Caco-2 (cell line): ENCODE measurements at regions not wholly inside any gene's neighbourhood (a gene's known extent, or its start where the extent isn't known, plus 50 kb on each side); places are given as distances from the start of the nearest gene placed in this dataset.
"Not testable (repeated sequence)": the region's sequence is repeated elsewhere in the genome, so short reads cannot be mapped to it uniquely, and the experiment has no call there.

Experiments
- BruUV-seq: library from RNA; stranded (reverse); fragments of 400-500 nt; replicated peaks from 2 replicates; lab custom pipeline; 2021; lab: Mats Ljungman, UMichigan
- CTCF ChIA-PET: fragments of 300-600 bp; sonication (Branson Sonifier 250); formaldehyde crosslinking; loops from one replicate; lab custom pipeline; 2022; ENCODE audit warnings: antibody characterized with exemption; lab: Charles Lee
- POLR2A ChIA-PET: fragments of 300-600 bp; sonication (Branson Sonifier 250); formaldehyde crosslinking; loops from one replicate; lab custom pipeline; 2022; ENCODE audit warnings: antibody characterized with exemption; lab: Charles Lee
- DNase-seq, 2 experiments: peaks; one replicate each; pipeline versions ENCODE4 v3.0.0 to v3.0.0-alpha.2; 2020 to 2022
- H3K27me3 ChIP-seq: replicated peaks from 2 replicates; pipeline ENCODE4 v1.6.0; 2011; ENCODE audit warnings: low read length; ENCODE audit not compliant: control insufficient read depth, insufficient read depth
- H3K36me3 ChIP-seq: 2 replicates; pipeline ENCODE4 v1.5.1; 2011; ENCODE audit warnings: low read length; ENCODE audit not compliant: control insufficient read depth, insufficient read depth
- H3K4me1 ChIP-seq: fragments of 250-450 bp; sonication (Bioruptor Pico); 2 replicates; pipeline ENCODE4 v1.5.1; 2020; ENCODE audit warnings: mild to moderate bottlenecking
- H3K4me3 ChIP-seq: 2 replicates; pipeline ENCODE4 v1.5.1; 2011; ENCODE audit warnings: low read depth, mild to moderate bottlenecking, control low read depth, low read length
- H3K9me3 ChIP-seq: fragments of 250-450 bp; sonication (Bioruptor Pico); 2 replicates; pipeline ENCODE4 v1.5.1; 2020; ENCODE audit warnings: mild to moderate bottlenecking, moderate library complexity
- H3K27ac Mint-ChIP-seq: one replicate; pipeline ENCODE4 v1.8.0; 2022; ENCODE audit warnings: mixed read lengths; ENCODE audit not compliant: unreplicated experiment
- H3K27me3 Mint-ChIP-seq: one replicate; pipeline ENCODE4 v1.8.0; 2022; ENCODE audit warnings: mixed read lengths; ENCODE audit not compliant: insufficient read depth, unreplicated experiment
- H3K36me3 Mint-ChIP-seq: one replicate; pipeline ENCODE4 v1.8.0; 2022; ENCODE audit warnings: mild to moderate bottlenecking, mixed read lengths; ENCODE audit not compliant: insufficient read depth, unreplicated experiment
- H3K4me1 Mint-ChIP-seq: one replicate; pipeline ENCODE4 v1.8.0; 2022; ENCODE audit warnings: low read depth, mixed read lengths; ENCODE audit not compliant: unreplicated experiment
- H3K4me3 Mint-ChIP-seq: one replicate; pipeline ENCODE4 v1.8.0; 2022; ENCODE audit warnings: mild to moderate bottlenecking, moderate library complexity, mixed read lengths; ENCODE audit not compliant: unreplicated experiment
- H3K9me3 Mint-ChIP-seq: one replicate; pipeline ENCODE4 v1.8.0; 2022; ENCODE audit warnings: mixed read lengths; ENCODE audit not compliant: unreplicated experiment
- CTCF ChIP-seq, 2 experiments: fragments of 200-600 bp in 1 of 2; IDR thresholded peaks; 1 replicate in 1 of 2; 2 replicates in 1 of 2; pipeline versions ENCODE4 v1.5.1 to v1.8.0; 2011 to 2022; ENCODE audit warnings: antibody characterized with exemption in 1 of 2, control low read depth in 1 of 2, inconsistent platforms in 1 of 2, low read depth in 1 of 2, low read length in 1 of 2, mild to moderate bottlenecking in 1 of 2, moderate library complexity in 1 of 2; ENCODE audit not compliant: insufficient read depth in 1 of 2, severe bottlenecking in 1 of 2, unreplicated experiment in 1 of 2
- intact Hi-C: fragments of 100-400 bp; cut with micrococcal nuclease; formaldehyde crosslinking; loops from one replicate; pipeline ENCODE4 v1.10.0; 2022; ENCODE audit not compliant: unreplicated experiment

- POLR2A ChIA-PET, result no interaction called here
- DNase-seq, result no peak
- no peaks in the 10 kb centered on the region for H3K4me1 ChIP-seq
- H3K4me3 Mint-ChIP-seq, result no peak overlapping the region
- H3K27me3 Mint-ChIP-seq, result peaks cover 3% of the 10 kb centered on the region
- no peak for TF ChIP-seq CTCF (IDR thresholded peaks at IDR 0.05; ENCODE audit: insufficient read depth in 1 of 2, low read depth in 1 of 2, low read length in 1 of 2, severe bottlenecking in 1 of 2, unreplicated experiment in 1 of 2)
- no peaks in the 10 kb centered on the region for H3K36me3 Mint-ChIP-seq
- H3K36me3 ChIP-seq, result no peaks in the 10 kb centered on the region
- intact Hi-C loops, result no loop called here
- no peaks in the 10 kb centered on the region for H3K27me3 ChIP-seq
- BruUV-seq, result no TSS peak
- H3K4me3 ChIP-seq, result no peak overlapping the region
- no peaks in the 10 kb centered on the region for H3K4me1 Mint-ChIP-seq
- H3K27ac Mint-ChIP-seq, result no peak overlapping the region
- H3K9me3 Mint-ChIP-seq, result peaks cover 29% of the 10 kb centered on the region
- peaks cover 3% of the 10 kb centered on the region for H3K9me3 ChIP-seq
- CTCF ChIA-PET, result no interaction called here
These were observed 56.4 kb upstream of the FMNL2 start for GRCh38 chr2:152278526-152278925.

- CTCF ChIA-PET, H3K4me3 ChIP-seq: not testable (repeated sequence)
These were observed 55.6 kb upstream of the FMNL2 start for GRCh38 chr2:152279367-152279766.

GRCh38 chr2:152280780-152281179 lies 54.2 kb upstream of the FMNL2 start:
- intact Hi-C loops, result no loop called here
- no peaks in the 10 kb centered on the region for H3K4me1 ChIP-seq
- no peaks in the 10 kb centered on the region for H3K27me3 ChIP-seq
- Mint-ChIP-seq H3K4me1 (no peaks in the 10 kb centered on the region), H3K36me3 (no peaks in the 10 kb centered on the region), H3K9me3 (peaks cover 29% of the 10 kb centered on the region), H3K27me3 (peaks cover 3% of the 10 kb centered on the region), H3K4me3 (no peak overlapping the region), H3K27ac (no peak overlapping the region)
- no TSS peak for BruUV-seq
- peaks cover 3% of the 10 kb centered on the region; the same call in 1 of the 2 replicates for H3K9me3 ChIP-seq
- DNase-seq, result no peak
- H3K36me3 ChIP-seq, result no peaks in the 10 kb centered on the region
- ChIA-PET POLR2A (no interaction called here), CTCF (no interaction called here)
- no peak for TF ChIP-seq CTCF (IDR thresholded peaks at IDR 0.05; ENCODE audit: insufficient read depth in 1 of 2, low read depth in 1 of 2, low read length in 1 of 2, severe bottlenecking in 1 of 2, unreplicated experiment in 1 of 2)
- no peak overlapping the region for H3K4me3 ChIP-seq

More at GRCh38 chr2:152279367-152279766, 55.6 kb upstream of the FMNL2 start:
- H3K27me3 ChIP-seq, H3K9me3 ChIP-seq, H3K4me1 Mint-ChIP-seq, H3K4me3 Mint-ChIP-seq, DNase-seq, H3K27me3 Mint-ChIP-seq, intact Hi-C loops, POLR2A ChIA-PET, H3K36me3 Mint-ChIP-seq, H3K36me3 ChIP-seq, BruUV-seq, H3K27ac Mint-ChIP-seq, H3K4me1 ChIP-seq: not testable (repeated sequence)
- peaks cover 29% of the 10 kb centered on the region for H3K9me3 Mint-ChIP-seq

- H3K4me3 Mint-ChIP-seq, result no peak overlapping the region
- TF ChIP-seq CTCF (IDR thresholded peaks at IDR 0.05; ENCODE audit: insufficient read depth in 1 of 2, low read depth in 1 of 2, low read length in 1 of 2, severe bottlenecking in 1 of 2, unreplicated experiment in 1 of 2), result no peak
- CTCF ChIA-PET, result no interaction called here
- Histone ChIP-seq H3K36me3 (no peaks in the 10 kb centered on the region), H3K27me3 (no peaks in the 10 kb centered on the region), H3K9me3 (peaks cover 3% of the 10 kb centered on the region; the same call in 1 of the 2 replicates), H3K4me3 (no peak overlapping the region), H3K4me1 (no peaks in the 10 kb centered on the region)
- intact Hi-C loops, result no loop called here
- no peak for DNase-seq
- no peaks in the 10 kb centered on the region for H3K4me1 Mint-ChIP-seq
- H3K27ac Mint-ChIP-seq, result no peak overlapping the region
- BruUV-seq, result no TSS peak
- POLR2A ChIA-PET, result no interaction called here
- H3K9me3 Mint-ChIP-seq, result peaks cover 23% of the 10 kb centered on the region
- peaks cover 6% of the 10 kb centered on the region for H3K27me3 Mint-ChIP-seq
- no peaks in the 10 kb centered on the region for H3K36me3 Mint-ChIP-seq
These were observed 51.6 kb upstream of the FMNL2 start for GRCh38 chr2:152283392-152283791.
